ENCODE measurements at regions not wholly inside any gene's neighbourhood (a gene's known extent, or its start where the extent isn't known, plus 50 kb on each side); places are given as distances from the start of the nearest gene placed in this dataset.

- ATAC-seq (ENCODE audit: low FRiP score in 2 of 2), result peak; percentile 21 to 71
- H3K9me3 ChIP-seq, result no peaks in the 10 kb centered on the region
- no peaks in the 10 kb centered on the region for H3K27me3 ChIP-seq
- TF ChIP-seq POLR2AphosphoS5 (IDR thresholded peaks at IDR 0.05), result peak; percentile 18 to 60
- TF ChIP-seq CTCF (IDR thresholded peaks at IDR 0.05), result no peak
- TF ChIP-seq POLR2A (IDR thresholded peaks at IDR 0.05), result peak in 1 of 4 donors; percentile 62
- no peak for TF ChIP-seq EP300 (IDR thresholded peaks at IDR 0.05)
- peak overlapping the region in 2 of 4 donors; percentile 0 to 14 for H3K4me3 ChIP-seq
- peak overlapping the region; percentile 84 to 91 (median 85) for H3K27ac ChIP-seq
- 38 to 43% methylated on average over 10 of the region's 10 CpGs for WGBS, 2 donors
- peaks cover 45 to 60% (median 47%) of the 10 kb centered on the region in 4 donors for H3K4me1 ChIP-seq
- DNase-seq, result peak; percentile 78 to 82
- H3K36me3 ChIP-seq, result no peaks in the 10 kb centered on the region
Observed at GRCh38 chr14:50000380-50001150, 107.7 kb downstream of the ARF6 start.

- Histone ChIP-seq H3K36me3 (no peaks in the 10 kb centered on the region), H3K4me1 (peaks cover 45 to 60% (median 47%) of the 10 kb centered on the region in 4 donors), H3K27me3 (no peaks in the 10 kb centered on the region), H3K27ac (peak overlapping the region; percentile 84 to 91 (median 85)), H3K9me3 (no peaks in the 10 kb centered on the region), H3K4me3 (peak overlapping the region in 2 of 4 donors; percentile 0 to 14)
- WGBS, 2 donors, result 45 to 48% methylated on average over 11 to 14 of the region's 23 CpGs
- peak in 1 of 4 donors; percentile 39 for TF ChIP-seq POLR2A (IDR thresholded peaks at IDR 0.05)
- TF ChIP-seq CTCF (IDR thresholded peaks at IDR 0.05), result no peak
- peak; percentile 14 to 25 for TF ChIP-seq POLR2AphosphoS5 (IDR thresholded peaks at IDR 0.05)
- peak in 1 of 4 donors; percentile 16 for TF ChIP-seq EP300 (IDR thresholded peaks at IDR 0.05)
- ATAC-seq (ENCODE audit: low FRiP score in 2 of 2) (peak; percentile 7 to 60), DNase-seq (peak; percentile 50 to 74)
Observed at GRCh38 chr14:50001151-50001998, 108.5 kb downstream of the ARF6 start.

- DNase-seq, result peak in 1 of 2 donors; percentile 43
- ATAC-seq (ENCODE audit: low FRiP score in 2 of 2), result no peak
- Histone ChIP-seq H3K36me3 (no peaks in the 10 kb centered on the region), H3K27ac (peak overlapping the region; percentile 84 to 91 (median 85)), H3K9me3 (no peaks in the 10 kb centered on the region), H3K4me1 (peaks cover 45 to 60% (median 47%) of the 10 kb centered on the region in 4 donors), H3K27me3 (no peaks in the 10 kb centered on the region), H3K4me3 (peak overlapping the region in 3 of 4 donors; percentile 52 to 61 (median 56))
- TF ChIP-seq POLR2AphosphoS5 (IDR thresholded peaks at IDR 0.05) (no peak), CTCF (IDR thresholded peaks at IDR 0.05) (no peak), POLR2A (IDR thresholded peaks at IDR 0.05) (peak in 1 of 4 donors; percentile 15), EP300 (IDR thresholded peaks at IDR 0.05) (no peak)
- 59 to 63% methylated on average over 10 of the region's 10 CpGs for WGBS, 2 donors
Observed at GRCh38 chr14:50001999-50002925, 109.4 kb downstream of the ARF6 start.

GRCh38 chr14:50002926-50003212 lies 110.0 kb downstream of the ARF6 start:
- H3K27me3 ChIP-seq, result no peaks in the 10 kb centered on the region
- H3K4me1 ChIP-seq, result peaks cover 45 to 60% (median 47%) of the 10 kb centered on the region in 4 donors
- H3K36me3 ChIP-seq, result no peaks in the 10 kb centered on the region
- 13 to 33% methylated on average over 6 to 7 of the region's 7 CpGs for WGBS, 2 donors
- no peak for DNase-seq
- TF ChIP-seq POLR2AphosphoS5 (IDR thresholded peaks at IDR 0.05) (no peak), CTCF (IDR thresholded peaks at IDR 0.05) (no peak), POLR2A (IDR thresholded peaks at IDR 0.05) (no peak)
- H3K4me3 ChIP-seq, result peak overlapping the region; percentile 15 to 61 (median 54)
- no peaks in the 10 kb centered on the region for H3K9me3 ChIP-seq
- peak overlapping the region; percentile 84 to 91 (median 85) for H3K27ac ChIP-seq
- no peak for ATAC-seq (ENCODE audit: low FRiP score in 2 of 2)
